MM.1S (cell line): ENCODE measurements at regions not wholly inside any gene's neighbourhood (a gene's known extent, or its start where the extent isn't known, plus 50 kb on each side); places are given as distances from the start of the nearest gene placed in this dataset.

Source experiments
- DNase-seq: peaks from one replicate; pipeline ENCODE4 v3.0.0-alpha.2; 2015
- H2AFZ ChIP-seq: fragments of 300-600 bp; sonication (generic); 2 replicates; pipeline ENCODE4 v1.6.0; 2016; ENCODE audit warnings: antibody characterized with exemption, low read length
- H3F3A ChIP-seq: fragments of 300-600 bp; sonication (generic); 2 replicates; pipeline ENCODE4 v1.6.1; 2016; ENCODE audit warnings: mild to moderate bottlenecking, antibody characterized with exemption, low read length, moderate library complexity, mixed read lengths; ENCODE audit not compliant: insufficient read depth
- H3K27ac ChIP-seq: fragments of 300-600 bp; sonication (generic); 2 replicates; pipeline ENCODE4 v1.5.1; 2016; ENCODE audit warnings: mild to moderate bottlenecking, low read length
- H3K27me3 ChIP-seq: fragments of 300-600 bp; sonication (generic); replicated peaks from 2 replicates; pipeline ENCODE4 v1.6.0; 2016; ENCODE audit warnings: low read length; ENCODE audit not compliant: insufficient read depth
- H3K36me3 ChIP-seq: fragments of 300-600 bp; sonication (generic); replicated peaks from 2 replicates; pipeline ENCODE4 v1.6.1; 2016; ENCODE audit warnings: mild to moderate bottlenecking, low read length, mixed read lengths; ENCODE audit not compliant: insufficient read depth
- H3K4me1 ChIP-seq: fragments of 300-600 bp; sonication (generic); 2 replicates; pipeline ENCODE4 v1.6.1; 2016; ENCODE audit warnings: low read length, mixed read lengths
- H3K4me2 ChIP-seq: fragments of 300-600 bp; sonication (generic); 2 replicates; pipeline ENCODE4 v1.6.0; 2016; ENCODE audit warnings: low read depth, low read length
- H3K4me3 ChIP-seq: fragments of 300-600 bp; sonication (generic); 2 replicates; pipeline ENCODE4 v1.5.1; 2016; ENCODE audit warnings: low read length, mixed read lengths
- H3K79me2 ChIP-seq: fragments of 300-600 bp; sonication (generic); 2 replicates; pipeline ENCODE4 v1.6.1; 2016; ENCODE audit warnings: mixed run types, low read length, mixed read lengths
- H3K9ac ChIP-seq: fragments of 300-600 bp; sonication (generic); 2 replicates; pipeline ENCODE4 v1.6.1; 2016; ENCODE audit warnings: low read length, mixed read lengths
- H3K9me2 ChIP-seq: fragments of 300-600 bp; sonication (generic); replicated peaks from 2 replicates; pipeline ENCODE4 v1.6.1; 2016; ENCODE audit warnings: mild to moderate bottlenecking, low read length, mixed read lengths; ENCODE audit not compliant: insufficient read depth
- H3K9me3 ChIP-seq: fragments of 300-600 bp; sonication (generic); replicated peaks from 2 replicates; pipeline ENCODE4 v1.6.1; 2016; ENCODE audit warnings: mild to moderate bottlenecking, low read length, mixed read lengths; ENCODE audit not compliant: insufficient read depth
- H4K20me1 ChIP-seq: fragments of 300-600 bp; sonication (generic); 2 replicates; pipeline ENCODE4 v1.6.1; 2016; ENCODE audit warnings: mild to moderate bottlenecking, low read length, moderate library complexity, mixed read lengths; ENCODE audit not compliant: insufficient read depth
- CTCF ChIP-seq: fragments of 300-600 bp; sonication (generic); IDR thresholded peaks from 2 replicates; pipeline ENCODE4 v1.5.1; 2016; ENCODE audit warnings: antibody characterized with exemption, low read length, mixed read lengths
- EZH2 ChIP-seq: fragments of 300-600 bp; sonication (generic); optimal IDR thresholded peaks from 2 replicates; pipeline ENCODE3; 2017; ENCODE audit warnings: low read depth, mild to moderate bottlenecking, antibody characterized with exemption, low read length, mixed read lengths
- EZH2phosphoT487 ChIP-seq: fragments of 300-600 bp; sonication (generic); IDR thresholded peaks from 2 replicates; pipeline ENCODE4 v1.6.1; 2018; ENCODE audit warnings: antibody characterized with exemption, low read length

GRCh38 chr14:98249057-98249456, 1022.9 kb downstream of the BCL11B start:
- H3F3A ChIP-seq, result no peaks in the 10 kb centered on the region
- no peak overlapping the region for H3K27ac ChIP-seq
- no peak overlapping the region for H3K4me2 ChIP-seq
- H3K79me2 ChIP-seq, result no peaks in the 10 kb centered on the region
- TF ChIP-seq CTCF (no peak), EZH2 (no peak), EZH2phosphoT487 (no peak)
- H4K20me1 ChIP-seq, result no peaks in the 10 kb centered on the region
- no peak overlapping the region for H3K9ac ChIP-seq
- no peak overlapping the region for H3K4me3 ChIP-seq
- no peak overlapping the region for H2AFZ ChIP-seq
- no peaks in the 10 kb centered on the region for H3K36me3 ChIP-seq
- DNase-seq, result no peak
- no peaks in the 10 kb centered on the region for H3K9me3 ChIP-seq
- no peaks in the 10 kb centered on the region for H3K4me1 ChIP-seq
- no peaks in the 10 kb centered on the region for H3K27me3 ChIP-seq
- H3K9me2 ChIP-seq, result no peaks in the 10 kb centered on the region

GRCh38 chr14:98249476-98249875, 1022.5 kb downstream of the BCL11B start:
- H3K9me3 ChIP-seq, result no peaks in the 10 kb centered on the region
- no peaks in the 10 kb centered on the region for H3K4me1 ChIP-seq
- no peaks in the 10 kb centered on the region for H3K9me2 ChIP-seq
- H3K79me2 ChIP-seq, result no peaks in the 10 kb centered on the region
- no peak overlapping the region for H3K4me3 ChIP-seq
- no peaks in the 10 kb centered on the region for H3F3A ChIP-seq
- H4K20me1 ChIP-seq, result no peaks in the 10 kb centered on the region
- H3K4me2 ChIP-seq, result no peak overlapping the region
- DNase-seq, result no peak
- no peak overlapping the region for H3K27ac ChIP-seq
- H2AFZ ChIP-seq, result no peak overlapping the region
- TF ChIP-seq CTCF, result no peak
- H3K9ac ChIP-seq, result no peak overlapping the region
- H3K27me3 ChIP-seq, result no peaks in the 10 kb centered on the region
- H3K36me3 ChIP-seq, result no peaks in the 10 kb centered on the region

GRCh38 chr14:98252820-98253219, 1019.2 kb downstream of the BCL11B start:
- H3K79me2 ChIP-seq, result no peaks in the 10 kb centered on the region
- H3K9me3 ChIP-seq, result no peaks in the 10 kb centered on the region
- no peaks in the 10 kb centered on the region for H3K4me1 ChIP-seq
- H3K27me3 ChIP-seq, result no peaks in the 10 kb centered on the region
- no peaks in the 10 kb centered on the region for H3K9me2 ChIP-seq
- H2AFZ ChIP-seq, result no peak overlapping the region
- H3K9ac ChIP-seq, result no peak overlapping the region
- no peaks in the 10 kb centered on the region for H3K36me3 ChIP-seq
- no peak overlapping the region for H3K27ac ChIP-seq
- no peak for TF ChIP-seq CTCF
- no peak for TF ChIP-seq EZH2
- no peak for TF ChIP-seq EZH2phosphoT487
- H3F3A ChIP-seq, result no peaks in the 10 kb centered on the region
- H3K4me3 ChIP-seq, result no peak overlapping the region
- no peak for DNase-seq
- H4K20me1 ChIP-seq, result no peaks in the 10 kb centered on the region
- no peak overlapping the region for H3K4me2 ChIP-seq

GRCh38 chr14:98259881-98260280, 1012.1 kb downstream of the BCL11B start:
- TF ChIP-seq CTCF (no peak), EZH2phosphoT487 (no peak), EZH2 (no peak)
- Histone ChIP-seq H3K4me3 (no peak overlapping the region), H2AFZ (no peak overlapping the region), H3K9me3 (no peaks in the 10 kb centered on the region), H3K4me1 (no peaks in the 10 kb centered on the region), H3K27ac (no peak overlapping the region), H4K20me1 (no peaks in the 10 kb centered on the region), H3K79me2 (no peaks in the 10 kb centered on the region), H3K9ac (no peak overlapping the region), H3K4me2 (no peak overlapping the region), H3K27me3 (no peaks in the 10 kb centered on the region), H3K36me3 (no peaks in the 10 kb centered on the region), H3K9me2 (no peaks in the 10 kb centered on the region), H3F3A (no peaks in the 10 kb centered on the region)
- DNase-seq, result no peak
